ENCODE measurements at regions not wholly inside any gene's neighbourhood (a gene's known extent, or its start where the extent isn't known, plus 50 kb on each side); places are given as distances from the start of the nearest gene placed in this dataset.
"Not testable (repeated sequence)": the region's sequence is repeated elsewhere in the genome, so short reads cannot be mapped to it uniquely, and the experiment has no call there.

DNA sequence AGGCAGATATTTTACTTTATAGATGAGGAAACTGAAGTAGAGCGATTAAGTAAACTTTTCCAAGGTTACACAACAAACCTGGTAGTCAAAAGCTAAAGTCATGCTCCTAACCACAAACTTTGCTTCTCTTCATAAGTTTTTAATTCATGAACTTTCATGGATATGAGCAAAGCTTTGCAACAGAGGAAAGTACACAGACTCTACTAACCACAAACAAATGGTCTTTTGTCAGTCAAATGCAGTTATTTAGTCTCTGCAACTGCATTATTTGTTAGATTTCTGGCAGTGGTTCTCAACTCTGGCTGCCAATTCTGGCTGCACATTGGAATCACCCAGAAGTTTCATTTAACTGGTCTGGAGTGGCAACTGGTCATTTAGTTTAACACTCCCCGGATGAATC is 140.6 kb upstream of the TMEM168 start:
- DNase-seq: no peak

GRCh38 chr7:112929421-112929820 is 139.2 kb upstream of the TMEM168 start:
- no peak for DNase-seq

DNA sequence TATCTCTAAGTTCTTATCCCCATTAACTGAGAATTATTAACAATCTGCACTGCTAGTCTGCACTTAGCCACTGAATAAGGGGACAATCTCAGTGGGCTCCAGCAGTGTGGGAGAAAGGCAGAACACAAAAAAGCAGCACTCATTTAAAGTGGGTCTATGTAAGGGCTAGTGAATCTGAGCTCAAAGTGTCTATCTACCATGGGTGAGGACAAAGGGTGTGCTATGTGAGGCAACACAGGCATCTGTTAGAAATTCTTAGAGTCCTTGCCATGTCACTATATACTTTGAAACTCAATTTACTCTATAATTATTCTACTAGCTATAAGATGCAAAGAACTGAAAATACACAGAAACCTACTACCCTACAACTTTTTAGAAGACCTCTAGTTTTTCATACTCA is 135.8 kb upstream of the TMEM168 start:
- no peak for DNase-seq

- not testable (repeated sequence) for DNase-seq
Measured at GRCh38 chr7:112922546-112922945, 132.4 kb upstream of the TMEM168 start.

DNA sequence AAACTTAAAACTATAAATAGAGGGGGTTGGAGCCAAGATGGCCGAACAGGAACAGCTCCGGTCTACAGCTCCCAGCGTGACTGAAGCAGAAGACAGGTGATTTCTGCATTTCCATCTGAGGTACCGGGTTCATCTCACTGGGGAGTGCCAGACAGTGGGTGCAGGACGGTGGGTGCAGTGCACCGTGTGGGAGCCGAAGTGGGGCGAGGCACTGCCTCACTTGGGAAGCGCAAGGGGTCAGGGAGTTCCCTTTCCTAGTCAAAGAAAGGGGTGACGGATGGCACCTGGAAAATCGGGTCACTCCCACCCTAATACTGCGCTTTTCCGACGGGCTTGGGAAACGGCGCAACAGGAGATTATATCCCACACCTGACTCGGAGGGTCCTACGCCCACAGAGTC is 126.2 kb upstream of the TMEM168 start:
- DNase-seq: not testable (repeated sequence)

GRCh38 chr7:112908086-112908485 is 117.9 kb upstream of the TMEM168 start:
- no peak for DNase-seq

GRCh38 chr7:112907658-112908057 is 117.5 kb upstream of the TMEM168 start:
- no peak for DNase-seq

DNA sequence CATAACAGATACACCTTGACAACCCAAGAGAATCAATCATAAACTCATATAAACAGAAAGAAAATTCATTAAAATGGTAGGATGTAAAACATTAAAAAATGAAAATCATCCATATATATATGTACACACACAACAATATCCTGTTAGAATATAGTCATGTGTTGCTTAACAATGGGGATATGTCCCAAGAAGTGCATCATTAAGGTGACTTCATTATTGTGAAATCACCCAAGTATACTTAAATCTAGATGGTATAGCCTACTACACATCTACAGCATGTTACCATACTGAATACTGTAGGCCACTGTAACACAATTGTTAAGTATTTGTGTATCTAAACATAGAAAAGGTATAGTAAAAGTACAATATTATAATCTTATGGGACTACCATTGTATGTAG is 115.8 kb upstream of the TMEM168 start:
- DNase-seq: no peak

- no peak for DNase-seq
Measured at GRCh38 chr7:112905413-112905812, 115.2 kb upstream of the TMEM168 start.

GRCh38 chr7:112898432-112899290 is 108.5 kb upstream of the TMEM168 start:
- DNase-seq: peak; percentile 20

GRCh38 chr7:112897839-112898431 is 107.7 kb upstream of the TMEM168 start:
- no peak for DNase-seq

- DNase-seq: no peak
Measured at GRCh38 chr7:112896026-112896601, 105.9 kb upstream of the TMEM168 start.

GRCh38 chr7:112892263-112892662 is 102.1 kb upstream of the TMEM168 start:
- DNase-seq: no peak

DNA sequence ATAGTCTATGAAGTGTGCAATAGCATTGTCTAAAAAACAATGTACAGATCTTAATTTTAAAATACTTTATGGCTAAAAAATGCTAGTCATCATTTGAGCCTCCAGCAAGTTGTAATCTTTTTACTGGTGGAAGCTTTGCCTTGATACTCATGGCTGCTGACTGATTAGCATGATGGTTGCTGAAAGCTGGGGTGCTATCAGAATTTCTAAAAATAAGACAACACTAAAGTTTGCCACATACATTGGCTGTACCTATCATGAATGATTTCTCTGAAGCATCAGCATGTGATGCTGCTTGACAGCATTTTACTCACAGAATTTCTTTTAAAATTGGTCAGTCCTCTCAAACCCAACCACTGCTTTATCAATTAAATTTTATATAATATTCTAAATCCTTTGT is 101.5 kb upstream of the TMEM168 start:
- no peak for DNase-seq

DNA sequence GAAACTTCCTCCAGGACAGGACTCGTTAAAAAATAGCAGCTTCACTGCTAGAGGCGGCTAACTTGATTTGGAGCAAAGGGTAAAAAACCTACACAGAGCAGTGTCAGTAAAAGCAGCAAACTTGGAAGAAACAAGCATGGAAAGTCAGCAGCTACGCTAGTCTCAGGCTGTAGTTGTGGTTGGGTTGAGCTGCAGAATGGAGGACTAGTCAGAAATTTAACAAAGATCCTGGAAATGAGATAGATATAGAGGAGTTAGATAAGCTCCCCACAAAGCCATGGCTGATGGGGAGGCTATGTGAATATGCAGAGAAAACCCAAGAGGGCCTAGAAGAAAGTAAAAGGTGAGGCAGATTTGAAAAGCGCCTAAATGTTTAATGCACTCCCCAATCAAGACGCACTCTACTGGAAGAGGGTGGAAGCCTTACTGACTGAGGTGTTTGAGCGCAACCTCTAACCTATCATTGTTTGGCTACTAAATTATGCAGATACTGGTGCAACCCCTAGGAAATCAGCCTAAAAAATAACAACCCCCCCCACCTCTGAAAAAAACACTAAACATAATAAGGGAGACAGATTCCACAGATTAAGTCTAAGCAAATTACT is 99.7 kb upstream of the TMEM168 start:
- no peak for DNase-seq

GRCh38 chr7:112889268-112889667 is 99.1 kb upstream of the TMEM168 start:
- no peak for DNase-seq

DNA sequence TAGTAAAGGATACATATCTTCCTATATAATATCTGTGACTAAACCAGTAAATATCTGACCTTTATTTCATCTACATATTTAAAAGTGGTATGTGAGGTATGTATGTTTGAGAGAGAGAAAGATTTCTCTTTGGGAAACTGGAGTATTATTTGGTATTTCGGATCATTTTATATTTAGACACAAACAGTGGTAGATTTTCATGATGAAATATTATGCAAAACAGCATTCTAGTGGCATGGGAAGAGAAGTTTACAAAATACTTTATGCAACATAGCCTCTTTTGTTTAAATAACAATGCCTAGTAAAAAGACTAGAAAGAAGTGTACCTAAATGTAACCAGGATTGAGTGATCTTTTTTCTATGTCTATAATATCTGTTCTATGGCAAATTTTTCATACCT is 98.6 kb upstream of the TMEM168 start:
- DNase-seq: no peak

GRCh38 chr7:112887976-112888375 is 97.8 kb upstream of the TMEM168 start:
- no peak for DNase-seq

- DNase-seq: no peak
Measured at GRCh38 chr7:112887337-112887736, 97.1 kb upstream of the TMEM168 start.

DNA sequence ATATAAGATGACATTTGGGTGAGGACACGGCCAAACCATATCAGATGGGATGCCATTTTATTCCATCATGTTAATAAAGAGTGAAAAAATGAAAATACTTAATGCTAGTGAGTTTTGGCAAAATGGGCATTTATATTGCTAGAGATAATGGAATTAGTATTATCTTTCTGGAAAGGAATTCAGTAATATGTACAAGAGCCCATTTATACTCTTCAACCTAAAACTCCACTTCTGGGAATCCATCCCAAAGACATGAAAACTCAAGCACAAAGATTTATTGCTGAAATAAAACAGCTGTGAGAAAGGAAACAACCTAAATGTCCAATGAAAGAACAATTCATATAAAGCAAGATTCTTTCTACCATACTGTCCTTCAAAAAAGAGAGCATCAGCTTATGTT is 96.0 kb upstream of the TMEM168 start:
- no peak for DNase-seq

- DNase-seq: no peak
Measured at GRCh38 chr7:112882991-112883390, 92.8 kb upstream of the TMEM168 start.

DNA sequence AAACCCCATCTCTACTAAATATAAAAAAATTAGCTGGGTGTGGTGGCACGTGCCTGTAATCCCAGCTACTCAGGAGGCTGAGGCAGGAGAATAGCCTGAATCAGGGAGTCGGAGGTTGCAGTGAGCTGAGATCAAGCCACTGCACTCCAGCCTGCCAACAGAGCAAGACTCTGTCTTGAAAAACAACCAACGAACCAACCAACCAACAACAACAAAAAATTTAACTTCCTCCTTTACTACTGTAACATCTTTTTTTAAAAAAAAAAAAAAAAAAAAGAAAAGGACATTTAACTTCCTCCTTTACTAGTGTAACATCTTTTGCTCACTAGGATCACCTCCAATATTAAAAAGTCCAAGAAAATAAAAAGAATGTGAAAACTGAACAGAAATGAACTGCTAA is 92.3 kb upstream of the TMEM168 start:
- DNase-seq: no peak

- DNase-seq: no peak
Measured at GRCh38 chr7:112882022-112882421, 91.8 kb upstream of the TMEM168 start.
